Hippocampal formation (tissue), 2 donors: ENCODE measurements at regions not wholly inside any gene's neighbourhood (a gene's known extent, or its start where the extent isn't known, plus 50 kb on each side); places are given as distances from the start of the nearest gene placed in this dataset.
"Not testable (repeated sequence)": the region's sequence is repeated elsewhere in the genome, so short reads cannot be mapped to it uniquely, and the experiment has no call there.

Source experiments
- DNase-seq, 2 donors: peaks; one replicate each; lab custom pipeline; 2025; lab: John Stamatoyannopoulos, UW

- no peak for DNase-seq
These were observed 190.3 kb downstream of the C1D start for GRCh38 chr2:67872481-67872880.

DNA sequence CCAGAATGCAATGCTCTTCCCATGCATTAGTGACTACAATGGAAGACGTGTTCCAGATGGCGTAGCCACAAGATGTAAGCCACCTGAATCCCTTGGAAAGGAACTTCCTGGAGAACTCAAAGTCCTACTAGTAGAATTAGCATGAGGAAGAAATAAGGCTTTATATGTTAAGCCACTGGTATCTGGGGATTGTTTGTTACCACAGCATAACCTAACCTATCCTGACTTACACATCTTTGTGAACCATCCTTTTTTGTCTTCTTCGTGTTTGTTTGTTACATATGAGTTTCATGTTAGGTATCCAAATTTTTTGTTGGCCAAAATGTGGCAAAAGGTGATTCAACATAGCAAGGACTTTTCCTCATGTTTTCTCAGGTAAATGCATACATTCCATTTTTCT, 188.9 kb downstream of the C1D start:
- no peak for DNase-seq

- no peak for DNase-seq
These were observed 186.6 kb downstream of the C1D start for GRCh38 chr2:67876176-67876575.

DNA sequence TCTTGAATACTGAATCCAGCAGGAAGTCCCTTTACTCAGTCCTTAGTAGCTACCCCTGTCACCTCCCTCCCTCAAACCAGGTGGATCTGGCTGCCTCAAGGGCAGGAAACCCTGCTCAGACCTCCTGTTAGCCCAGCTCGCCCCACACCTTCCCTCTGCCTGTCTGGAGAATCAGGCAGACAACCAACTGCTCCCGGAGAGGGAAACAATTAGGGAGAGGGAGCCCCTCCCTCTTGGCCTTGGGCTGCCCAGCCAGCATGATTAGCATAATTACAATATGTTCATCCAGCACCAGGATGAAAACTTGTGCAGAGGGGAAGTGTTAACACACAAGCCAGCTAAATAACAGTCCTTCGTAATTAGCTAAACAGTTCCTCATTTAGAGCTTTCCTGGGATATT, 185.5 kb downstream of the C1D start:
- no peak for DNase-seq

DNA sequence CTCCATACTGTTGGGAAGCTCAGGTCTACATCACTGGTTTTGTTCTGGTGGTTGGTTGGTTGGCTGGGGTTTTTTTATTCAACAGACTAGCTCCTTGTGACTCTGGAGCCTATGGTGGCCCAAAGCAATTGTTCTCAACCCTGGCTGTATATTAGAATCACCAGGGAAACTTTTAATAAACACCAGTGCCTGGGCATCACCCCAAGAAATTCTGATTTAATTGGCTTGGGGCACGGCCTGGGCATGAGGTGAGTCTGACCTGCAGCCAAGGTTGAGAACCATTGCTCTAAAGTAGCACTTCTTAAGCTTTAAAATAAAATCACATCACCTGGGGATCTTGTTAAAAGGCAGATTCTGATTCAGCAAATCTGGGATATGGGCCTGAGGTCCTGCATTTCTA, 184.1 kb downstream of the C1D start:
- no peak for DNase-seq

DNA sequence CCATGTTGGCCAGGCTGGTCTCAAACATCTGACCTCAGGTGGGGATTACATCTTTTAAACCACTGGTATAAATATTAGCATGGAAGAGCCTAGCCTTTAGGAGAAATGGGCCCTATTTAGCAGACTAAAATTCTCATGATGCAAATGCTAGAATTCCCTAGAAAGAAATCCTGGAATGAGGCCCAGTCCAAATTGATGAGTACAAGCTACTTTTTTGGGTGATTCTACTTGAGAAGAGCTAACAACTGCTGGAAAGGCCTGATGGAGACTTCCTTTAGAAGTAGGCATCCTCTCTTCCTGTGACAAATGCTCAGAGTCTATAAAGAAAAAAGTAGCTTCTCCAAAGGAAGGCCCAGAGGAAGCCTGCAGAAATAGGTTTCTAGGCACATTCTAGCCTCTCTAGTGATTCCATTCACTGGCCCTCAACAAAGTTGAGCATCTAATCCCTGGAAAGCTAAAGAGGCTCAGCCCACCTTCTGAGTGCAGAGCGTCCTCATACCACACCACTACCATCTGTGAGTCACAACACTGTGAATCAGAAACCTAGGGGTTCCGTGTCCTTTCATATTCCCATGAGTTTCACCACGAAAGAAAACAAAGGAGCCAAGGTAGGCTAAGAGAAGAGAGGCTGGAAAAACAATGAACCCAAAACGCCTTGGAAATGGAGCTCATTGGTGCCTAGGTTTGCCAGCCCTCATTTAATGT, 183.1 kb downstream of the C1D start:
- DNase-seq: no peak

GRCh38 chr2:67880291-67880761, 182.5 kb downstream of the C1D start:
- no peak for DNase-seq

DNA sequence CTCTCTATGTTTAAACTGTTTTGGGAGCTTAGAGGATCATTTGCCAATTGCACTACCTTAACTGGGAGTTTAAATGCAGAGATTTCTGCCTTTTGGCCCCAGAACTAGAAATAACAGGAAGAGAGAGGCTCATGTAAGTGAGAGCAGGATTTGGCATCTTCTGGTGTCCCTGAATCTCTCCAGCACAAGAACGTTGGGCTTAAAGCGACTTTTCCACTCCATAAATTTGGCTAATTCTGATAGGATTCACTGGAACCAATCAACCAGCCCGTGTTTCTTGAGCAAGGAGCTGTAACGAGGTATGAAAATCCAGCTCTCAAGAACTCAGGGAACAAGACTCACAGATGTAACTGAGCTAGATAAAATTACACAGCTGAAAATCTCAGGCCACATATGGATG, 181.0 kb downstream of the C1D start:
- no peak for DNase-seq

- DNase-seq: no peak
These were observed 179.3 kb downstream of the C1D start for GRCh38 chr2:67883316-67884087.

DNA sequence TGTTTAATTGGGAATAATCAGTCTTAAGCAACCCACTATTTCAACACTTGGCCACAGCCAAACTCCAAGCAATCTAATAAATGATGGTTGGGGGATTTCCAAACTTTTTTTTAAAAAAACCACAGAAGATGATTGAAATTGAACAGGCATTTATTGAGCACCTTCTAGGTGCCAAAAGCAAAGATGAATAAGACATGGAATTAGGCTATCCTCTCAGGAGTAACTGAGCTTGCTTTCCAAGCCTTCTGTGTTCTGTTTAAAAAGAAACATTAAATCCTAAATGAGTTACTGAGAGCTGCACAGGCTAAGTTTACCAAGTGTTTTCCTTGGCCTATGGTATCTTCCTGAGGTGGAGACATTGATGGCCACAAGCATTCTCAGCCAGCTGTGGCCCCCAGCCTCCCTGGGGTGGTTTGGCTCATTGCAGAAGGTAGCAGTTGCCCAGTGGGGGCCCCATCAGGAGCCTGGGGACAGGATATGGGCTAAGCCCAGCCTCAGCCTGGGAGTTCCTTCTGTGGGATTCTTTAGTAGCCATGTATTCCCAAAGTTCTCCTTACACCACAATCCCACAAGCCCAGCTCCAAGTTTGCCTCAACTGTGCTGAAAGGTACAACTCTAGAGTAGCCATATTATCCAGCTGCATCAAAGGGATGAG, 174.3 kb downstream of the C1D start:
- no peak for DNase-seq

GRCh38 chr2:67889056-67889455, 173.7 kb downstream of the C1D start:
- no peak for DNase-seq

- DNase-seq: no peak
These were observed 171.2 kb downstream of the C1D start for GRCh38 chr2:67891642-67892041.

- no peak for DNase-seq
These were observed 170.4 kb downstream of the C1D start for GRCh38 chr2:67892339-67892846.

GRCh38 chr2:67895227-67895941, 167.4 kb downstream of the C1D start:
- no peak for DNase-seq

DNA sequence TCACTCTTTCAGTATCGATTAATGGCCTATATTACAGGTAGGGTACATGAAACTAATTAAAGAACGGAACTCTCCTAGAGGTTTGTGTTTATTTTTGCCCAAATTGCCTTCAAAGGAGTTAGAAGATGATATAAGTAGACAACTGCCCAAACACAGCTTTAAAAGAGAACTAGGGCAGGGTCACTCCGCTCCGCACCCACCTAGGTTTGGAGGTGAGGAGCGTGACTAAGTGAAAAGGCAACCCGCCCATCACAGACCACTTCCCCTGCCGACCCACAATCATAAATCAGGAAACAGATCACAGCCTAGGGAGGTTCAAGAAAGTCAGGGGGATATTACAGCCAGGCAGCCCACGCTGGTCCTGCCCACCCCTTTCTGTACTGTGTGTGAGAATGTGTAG, 166.7 kb downstream of the C1D start:
- DNase-seq: no peak

GRCh38 chr2:67896476-67896875, 166.3 kb downstream of the C1D start:
- no peak for DNase-seq

DNA sequence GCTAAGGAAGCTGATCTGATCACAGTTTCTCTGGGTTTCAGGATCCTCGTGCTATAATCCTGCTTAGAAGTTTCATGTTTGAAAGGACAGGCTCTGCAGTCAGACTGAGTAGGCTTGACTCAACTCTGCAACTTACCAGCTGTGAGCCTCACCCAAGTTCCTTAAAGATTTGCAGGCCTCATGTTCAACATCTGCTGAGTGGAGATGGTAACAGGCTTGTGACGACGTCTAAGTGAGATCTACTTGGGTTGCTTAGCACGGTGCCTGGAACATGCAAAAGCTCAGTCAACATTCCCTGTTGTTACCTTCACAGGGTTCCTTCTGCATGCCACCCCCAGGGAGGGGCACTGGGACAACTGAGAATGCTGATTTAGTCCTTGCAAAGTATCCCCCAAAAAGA, 164.2 kb downstream of the C1D start:
- no peak for DNase-seq

- DNase-seq: no peak
These were observed 163.6 kb downstream of the C1D start for GRCh38 chr2:67899187-67899586.

DNA sequence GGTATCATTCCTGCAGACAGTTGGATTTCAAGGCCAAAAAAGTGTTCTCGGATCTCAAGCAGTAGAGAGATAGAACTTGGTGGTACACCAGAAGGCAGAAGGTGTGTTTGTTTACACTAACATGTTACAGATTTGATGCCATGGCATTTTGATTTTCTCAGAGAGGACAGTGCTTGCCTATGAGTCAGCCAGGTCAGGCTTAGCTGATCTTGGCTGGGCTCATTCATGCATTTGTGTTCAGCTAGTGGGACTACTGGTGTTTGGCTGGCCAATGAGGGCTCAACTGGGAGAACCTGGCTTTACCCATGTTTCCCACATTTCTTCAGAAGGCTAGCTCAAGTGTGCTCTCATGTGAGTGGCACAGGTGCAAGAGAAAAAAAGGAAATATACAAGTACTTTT, 162.0 kb downstream of the C1D start:
- DNase-seq: no peak

- DNase-seq: no peak
These were observed 158.2 kb downstream of the C1D start for GRCh38 chr2:67904566-67904965.

DNA sequence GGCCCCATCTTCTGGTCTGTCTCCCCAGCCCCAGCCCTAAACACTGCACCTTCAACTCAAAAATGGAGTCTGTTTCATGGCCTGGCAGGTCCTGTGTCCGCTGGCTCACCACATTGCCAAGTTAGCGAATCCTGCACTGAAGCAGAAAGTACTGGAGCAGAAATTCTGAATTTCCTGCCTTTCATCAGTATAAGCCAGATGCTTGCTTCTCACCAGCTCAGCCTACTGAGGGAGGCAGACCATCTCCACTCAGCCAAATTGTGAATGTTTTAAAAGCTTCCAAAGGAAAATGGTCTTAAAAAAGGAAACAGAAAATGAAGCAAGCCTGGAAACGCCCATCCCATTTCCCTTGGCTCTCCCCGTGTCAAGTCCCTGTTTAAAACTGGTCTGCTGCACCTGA, 157.8 kb downstream of the C1D start:
- no peak for DNase-seq

DNA sequence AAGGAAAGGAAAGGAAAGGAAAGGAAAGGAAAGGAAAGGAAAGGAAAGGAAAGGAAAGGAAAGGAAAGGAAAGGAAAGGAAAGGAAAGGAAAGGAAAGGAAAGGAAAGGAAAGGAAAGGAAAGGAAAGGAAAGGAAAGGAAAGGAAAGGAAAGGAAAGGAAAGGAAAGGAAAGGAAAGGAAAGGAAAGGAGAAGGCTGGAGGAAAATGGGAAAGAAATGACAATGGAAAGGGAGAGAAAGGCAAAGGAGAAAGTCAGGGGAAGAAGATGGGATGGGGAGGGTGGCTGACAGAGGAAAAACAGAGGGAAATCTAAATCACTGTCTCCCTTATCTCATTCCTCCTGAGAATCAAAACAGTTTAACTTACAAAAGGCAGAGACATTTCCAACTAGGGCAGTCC, 156.3 kb downstream of the C1D start:
- not testable (repeated sequence) for DNase-seq
